ENCODE measurements at regions not wholly inside any gene's neighbourhood (a gene's known extent, or its start where the extent isn't known, plus 50 kb on each side); places are given as distances from the start of the nearest gene placed in this dataset.

DNA sequence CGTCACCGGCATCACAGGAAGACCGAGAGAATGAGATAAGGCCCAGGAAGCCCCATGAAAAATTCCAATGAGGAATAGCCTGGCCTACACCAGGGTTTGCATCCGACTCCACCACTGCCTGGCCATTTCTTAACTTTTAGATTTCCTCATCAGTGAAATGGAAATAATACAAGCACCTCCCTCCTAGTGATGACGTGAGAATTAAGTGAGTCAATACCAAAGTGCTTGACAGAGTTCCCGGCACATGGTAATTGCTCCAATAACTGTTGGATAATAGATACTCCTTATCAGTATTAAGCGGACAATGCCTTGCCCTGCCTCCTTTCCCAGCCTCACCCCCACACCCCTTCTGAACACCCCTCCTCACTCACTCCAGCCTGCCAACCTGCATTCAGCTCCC lies 105.4 kb downstream of the TLE3 start:
- Histone ChIP-seq H3K9me3 (ENCODE audit: control insufficient read depth, insufficient read depth, low read depth, low read length) (no peaks in the 10 kb centered on the region), H3K27ac (ENCODE audit: low read length) (no peak overlapping the region), H3K4me1 (ENCODE audit: control insufficient read depth, insufficient read depth, low read length) (peaks cover 27% of the 10 kb centered on the region), H3K27me3 (ENCODE audit: control insufficient read depth, insufficient read depth, low read length) (no peaks in the 10 kb centered on the region), H3K36me3 (ENCODE audit: control insufficient read depth, insufficient read depth, low read length) (no peaks in the 10 kb centered on the region), H3K4me3 (ENCODE audit: low read depth in 2 of 2, low read length in 2 of 2) (no peak overlapping the region)
- ChIA-PET POLR2A (no interaction called here), CTCF (no interaction called here)
- in situ Hi-C loops (cut with HindIII; ENCODE audit: low pct_unique_long_range_greater_than_20kb, low sequenced_read_pairs) (no loop called here), intact Hi-C loops (cut with micrococcal nuclease; ENCODE audit: unreplicated experiment) (no loop called here)
- DNase-seq (ENCODE audit: low read depth, low spot score) (no peak), ATAC-seq (no peak)
- no TSS peak for BruUV-seq (replicated peaks)
- TF ChIP-seq TCF7L2 (IDR thresholded peaks at IDR 0.05; ENCODE audit: low read depth, low read length): no peak
- TF ChIP-seq SIN3A (IDR thresholded peaks at IDR 0.05; ENCODE audit: borderline replicate concordance, insufficient read depth, low read depth, low read length): no peak
- TF ChIP-seq, protein P1, sequence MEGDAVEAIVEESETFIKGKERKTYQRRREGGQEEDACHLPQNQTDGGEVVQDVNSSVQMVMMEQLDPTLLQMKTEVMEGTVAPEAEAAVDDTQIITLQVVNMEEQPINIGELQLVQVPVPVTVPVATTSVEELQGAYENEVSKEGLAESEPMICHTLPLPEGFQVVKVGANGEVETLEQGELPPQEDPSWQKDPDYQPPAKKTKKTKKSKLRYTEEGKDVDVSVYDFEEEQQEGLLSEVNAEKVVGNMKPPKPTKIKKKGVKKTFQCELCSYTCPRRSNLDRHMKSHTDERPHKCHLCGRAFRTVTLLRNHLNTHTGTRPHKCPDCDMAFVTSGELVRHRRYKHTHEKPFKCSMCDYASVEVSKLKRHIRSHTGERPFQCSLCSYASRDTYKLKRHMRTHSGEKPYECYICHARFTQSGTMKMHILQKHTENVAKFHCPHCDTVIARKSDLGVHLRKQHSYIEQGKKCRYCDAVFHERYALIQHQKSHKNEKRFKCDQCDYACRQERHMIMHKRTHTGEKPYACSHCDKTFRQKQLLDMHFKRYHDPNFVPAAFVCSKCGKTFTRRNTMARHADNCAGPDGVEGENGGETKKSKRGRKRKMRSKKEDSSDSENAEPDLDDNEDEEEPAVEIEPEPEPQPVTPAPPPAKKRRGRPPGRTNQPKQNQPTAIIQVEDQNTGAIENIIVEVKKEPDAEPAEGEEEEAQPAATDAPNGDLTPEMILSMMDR (IDR thresholded peaks at IDR 0.05): no peak
- no peak for TF ChIP-seq POLR2AphosphoS5 (IDR thresholded peaks at IDR 0.05; ENCODE audit: low read depth, low read length)
- TF ChIP-seq, protein P2, sequence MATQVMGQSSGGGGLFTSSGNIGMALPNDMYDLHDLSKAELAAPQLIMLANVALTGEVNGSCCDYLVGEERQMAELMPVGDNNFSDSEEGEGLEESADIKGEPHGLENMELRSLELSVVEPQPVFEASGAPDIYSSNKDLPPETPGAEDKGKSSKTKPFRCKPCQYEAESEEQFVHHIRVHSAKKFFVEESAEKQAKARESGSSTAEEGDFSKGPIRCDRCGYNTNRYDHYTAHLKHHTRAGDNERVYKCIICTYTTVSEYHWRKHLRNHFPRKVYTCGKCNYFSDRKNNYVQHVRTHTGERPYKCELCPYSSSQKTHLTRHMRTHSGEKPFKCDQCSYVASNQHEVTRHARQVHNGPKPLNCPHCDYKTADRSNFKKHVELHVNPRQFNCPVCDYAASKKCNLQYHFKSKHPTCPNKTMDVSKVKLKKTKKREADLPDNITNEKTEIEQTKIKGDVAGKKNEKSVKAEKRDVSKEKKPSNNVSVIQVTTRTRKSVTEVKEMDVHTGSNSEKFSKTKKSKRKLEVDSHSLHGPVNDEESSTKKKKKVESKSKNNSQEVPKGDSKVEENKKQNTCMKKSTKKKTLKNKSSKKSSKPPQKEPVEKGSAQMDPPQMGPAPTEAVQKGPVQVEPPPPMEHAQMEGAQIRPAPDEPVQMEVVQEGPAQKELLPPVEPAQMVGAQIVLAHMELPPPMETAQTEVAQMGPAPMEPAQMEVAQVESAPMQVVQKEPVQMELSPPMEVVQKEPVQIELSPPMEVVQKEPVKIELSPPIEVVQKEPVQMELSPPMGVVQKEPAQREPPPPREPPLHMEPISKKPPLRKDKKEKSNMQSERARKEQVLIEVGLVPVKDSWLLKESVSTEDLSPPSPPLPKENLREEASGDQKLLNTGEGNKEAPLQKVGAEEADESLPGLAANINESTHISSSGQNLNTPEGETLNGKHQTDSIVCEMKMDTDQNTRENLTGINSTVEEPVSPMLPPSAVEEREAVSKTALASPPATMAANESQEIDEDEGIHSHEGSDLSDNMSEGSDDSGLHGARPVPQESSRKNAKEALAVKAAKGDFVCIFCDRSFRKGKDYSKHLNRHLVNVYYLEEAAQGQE (IDR thresholded peaks at IDR 0.05; ENCODE audit: insufficient read depth in 1 of 2, low read depth in 2 of 2, low read length in 1 of 2): no peak

DNA sequence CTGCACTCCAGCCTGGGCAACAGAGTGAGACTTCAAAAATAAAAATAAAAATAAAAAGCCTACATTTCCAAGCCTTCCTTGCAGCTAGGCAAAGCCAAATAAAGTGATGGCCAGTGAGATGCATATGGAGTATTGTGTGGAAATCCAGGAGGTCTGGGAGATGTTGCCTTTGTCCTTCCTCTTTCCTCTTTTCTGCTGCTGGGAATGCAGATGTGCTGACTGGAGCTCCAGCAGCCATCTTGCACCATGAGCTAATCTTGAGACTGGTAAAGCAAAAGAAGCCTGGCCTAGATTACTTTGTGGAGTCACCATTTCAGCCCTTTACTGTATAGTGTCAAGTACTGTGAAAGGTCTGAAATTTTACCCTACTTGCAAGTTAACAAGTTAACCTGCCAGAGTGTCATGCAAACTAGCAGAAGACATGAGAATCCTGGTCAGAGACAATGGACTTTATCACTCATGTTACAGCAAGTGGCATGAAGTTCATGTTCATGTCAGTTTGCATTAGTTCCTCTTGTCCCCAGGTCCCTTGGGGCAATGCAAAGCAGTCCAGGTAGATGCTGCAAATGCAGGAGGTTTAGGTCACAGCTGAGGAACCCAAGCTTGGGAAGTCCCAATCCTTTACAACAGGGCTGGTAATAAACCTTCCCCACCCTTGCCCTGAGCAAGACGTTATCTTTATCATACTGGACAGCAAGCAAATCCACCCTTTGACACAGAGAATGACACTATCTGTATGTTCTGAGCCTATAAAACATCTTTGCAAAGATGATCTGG lies 103.1 kb downstream of the TLE3 start:
- ChIA-PET POLR2A (no interaction called here), CTCF (no interaction called here)
- ATAC-seq: no peak
- Histone ChIP-seq H3K36me3 (ENCODE audit: control insufficient read depth, insufficient read depth, low read length) (no peaks in the 10 kb centered on the region), H3K27ac (ENCODE audit: low read length) (no peak overlapping the region), H3K27me3 (ENCODE audit: control insufficient read depth, insufficient read depth, low read length) (no peaks in the 10 kb centered on the region), H3K4me1 (ENCODE audit: control insufficient read depth, insufficient read depth, low read length) (peaks cover 8% of the 10 kb centered on the region), H3K9me3 (ENCODE audit: control insufficient read depth, insufficient read depth, low read depth, low read length) (no peaks in the 10 kb centered on the region), H3K4me3 (ENCODE audit: low read depth in 2 of 2, low read length in 2 of 2) (no peak overlapping the region)
- TF ChIP-seq SIN3A (IDR thresholded peaks at IDR 0.05; ENCODE audit: borderline replicate concordance, insufficient read depth, low read depth, low read length): no peak
- TF ChIP-seq, protein P1 (IDR thresholded peaks at IDR 0.05): no peak
- TF ChIP-seq, protein P2 (IDR thresholded peaks at IDR 0.05; ENCODE audit: insufficient read depth in 1 of 2, low read depth in 2 of 2, low read length in 1 of 2): no peak
- TF ChIP-seq TCF7L2 (IDR thresholded peaks at IDR 0.05; ENCODE audit: low read depth, low read length): no peak
- TF ChIP-seq POLR2AphosphoS5 (IDR thresholded peaks at IDR 0.05; ENCODE audit: low read depth, low read length): no peak
- in situ Hi-C loops (cut with HindIII; ENCODE audit: low pct_unique_long_range_greater_than_20kb, low sequenced_read_pairs): no loop called here
- intact Hi-C loops (cut with micrococcal nuclease; ENCODE audit: unreplicated experiment): no loop called here
- DNase-seq (ENCODE audit: low read depth, low spot score): no peak
- BruUV-seq (replicated peaks): no TSS peak
